GM19438 (cell line): ENCODE measurements at regions not wholly inside any gene's neighbourhood (a gene's known extent, or its start where the extent isn't known, plus 50 kb on each side); places are given as distances from the start of the nearest gene placed in this dataset.
A peak's percentile ranks its signal among the peaks of the same experiment; 100 is the strongest.

Experiments
- ATAC-seq: cut with Tn5 transposase; IDR thresholded peaks from one replicate; pipeline ENCODE4 v1.9.1; 2021; ENCODE audit warnings: low read depth; ENCODE audit not compliant: unreplicated experiment

GRCh38 chr7:155198901-155199845 lies 98.5 kb upstream of the INSIG1 start:
- ATAC-seq, result no peak

GRCh38 chr7:155201325-155202087 lies 96.2 kb upstream of the INSIG1 start:
- ATAC-seq, result no peak

- no peak for ATAC-seq
Observed at GRCh38 chr7:155202106-155202871, 95.4 kb upstream of the INSIG1 start.

- ATAC-seq, result no peak
Observed at GRCh38 chr7:155203059-155203881, 94.4 kb upstream of the INSIG1 start.

- no peak for ATAC-seq
Observed at GRCh38 chr7:155203882-155204691, 93.6 kb upstream of the INSIG1 start.

- no peak for ATAC-seq
Observed at GRCh38 chr7:155204744-155205367, 92.8 kb upstream of the INSIG1 start.

- ATAC-seq, result peak; percentile 79
Observed at GRCh38 chr7:155205368-155206317, 92.0 kb upstream of the INSIG1 start.

GRCh38 chr7:155206318-155207020 lies 91.2 kb upstream of the INSIG1 start:
- peak; percentile 44 for ATAC-seq

- no peak for ATAC-seq
Observed at GRCh38 chr7:155207326-155208002, 90.2 kb upstream of the INSIG1 start.

GRCh38 chr7:155208681-155209477 lies 88.8 kb upstream of the INSIG1 start:
- no peak for ATAC-seq

- no peak for ATAC-seq
Observed at GRCh38 chr7:155209478-155210319, 88.0 kb upstream of the INSIG1 start.

GRCh38 chr7:155210356-155210755 lies 87.3 kb upstream of the INSIG1 start:
- ATAC-seq, result no peak

GRCh38 chr7:155211173-155211572 lies 86.5 kb upstream of the INSIG1 start:
- no peak for ATAC-seq

GRCh38 chr7:155211761-155212160 lies 85.9 kb upstream of the INSIG1 start:
- no peak for ATAC-seq
